Peyer's patch (tissue), 4 donors: ENCODE measurements at regions not wholly inside any gene's neighbourhood (a gene's known extent, or its start where the extent isn't known, plus 50 kb on each side); places are given as distances from the start of the nearest gene placed in this dataset.

Experiments
- POLR2A ChIP-seq, 2 donors: fragments of 450-650 bp; IDR thresholded peaks; one replicate each; pipeline ENCODE4 v1.5.1; 2017; ENCODE audit warnings: antibody characterized with exemption in 2 of 2, mild to moderate bottlenecking in 2 of 2, moderate library complexity in 2 of 2
- TF ChIP-seq, protein P1 (sequence below), 6 experiments: fragments of 450-650 bp in 4 of 6; fragments of 200-600 bp in 2 of 6; sonication (generic) in 1 of 6; IDR thresholded peaks; one replicate each; pipeline ENCODE4 v1.5.1; 2017 to 2019; ENCODE audit warnings: antibody characterized with exemption in 6 of 6, mild to moderate bottlenecking in 3 of 6, moderate library complexity in 1 of 6

DNA sequence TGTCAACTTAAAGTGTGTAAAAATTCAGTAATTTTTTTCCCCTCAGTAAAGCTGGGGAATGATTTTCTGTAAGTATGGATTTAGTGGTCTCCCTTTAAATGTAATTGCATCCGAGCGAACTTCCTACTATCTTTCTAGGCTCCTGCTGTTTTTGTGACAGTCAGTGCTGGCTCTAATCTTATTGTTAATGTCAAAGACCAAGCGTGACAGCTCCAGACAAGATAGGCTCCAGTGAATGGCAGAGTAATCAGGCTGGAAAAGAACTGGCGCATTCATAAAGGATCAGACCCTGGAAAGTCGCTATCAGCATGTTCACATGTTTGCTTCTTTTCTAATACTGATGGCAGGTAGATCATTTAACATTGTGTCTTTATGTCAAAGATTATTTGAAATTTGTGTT, 908.0 kb upstream of the ATXN8OS start:
- TF ChIP-seq, protein P1, sequence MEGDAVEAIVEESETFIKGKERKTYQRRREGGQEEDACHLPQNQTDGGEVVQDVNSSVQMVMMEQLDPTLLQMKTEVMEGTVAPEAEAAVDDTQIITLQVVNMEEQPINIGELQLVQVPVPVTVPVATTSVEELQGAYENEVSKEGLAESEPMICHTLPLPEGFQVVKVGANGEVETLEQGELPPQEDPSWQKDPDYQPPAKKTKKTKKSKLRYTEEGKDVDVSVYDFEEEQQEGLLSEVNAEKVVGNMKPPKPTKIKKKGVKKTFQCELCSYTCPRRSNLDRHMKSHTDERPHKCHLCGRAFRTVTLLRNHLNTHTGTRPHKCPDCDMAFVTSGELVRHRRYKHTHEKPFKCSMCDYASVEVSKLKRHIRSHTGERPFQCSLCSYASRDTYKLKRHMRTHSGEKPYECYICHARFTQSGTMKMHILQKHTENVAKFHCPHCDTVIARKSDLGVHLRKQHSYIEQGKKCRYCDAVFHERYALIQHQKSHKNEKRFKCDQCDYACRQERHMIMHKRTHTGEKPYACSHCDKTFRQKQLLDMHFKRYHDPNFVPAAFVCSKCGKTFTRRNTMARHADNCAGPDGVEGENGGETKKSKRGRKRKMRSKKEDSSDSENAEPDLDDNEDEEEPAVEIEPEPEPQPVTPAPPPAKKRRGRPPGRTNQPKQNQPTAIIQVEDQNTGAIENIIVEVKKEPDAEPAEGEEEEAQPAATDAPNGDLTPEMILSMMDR (IDR thresholded peaks at IDR 0.05) = no peak
- TF ChIP-seq POLR2A (IDR thresholded peaks at IDR 0.05) = no peak
